ENCODE measurements at regions not wholly inside any gene's neighbourhood (a gene's known extent, or its start where the extent isn't known, plus 50 kb on each side); places are given as distances from the start of the nearest gene placed in this dataset.

- DNase-seq (ENCODE audit: low read depth): no peak
Observed at GRCh38 chr13:82374719-82375118, 1507.6 kb downstream of the SLITRK1 start.

DNA sequence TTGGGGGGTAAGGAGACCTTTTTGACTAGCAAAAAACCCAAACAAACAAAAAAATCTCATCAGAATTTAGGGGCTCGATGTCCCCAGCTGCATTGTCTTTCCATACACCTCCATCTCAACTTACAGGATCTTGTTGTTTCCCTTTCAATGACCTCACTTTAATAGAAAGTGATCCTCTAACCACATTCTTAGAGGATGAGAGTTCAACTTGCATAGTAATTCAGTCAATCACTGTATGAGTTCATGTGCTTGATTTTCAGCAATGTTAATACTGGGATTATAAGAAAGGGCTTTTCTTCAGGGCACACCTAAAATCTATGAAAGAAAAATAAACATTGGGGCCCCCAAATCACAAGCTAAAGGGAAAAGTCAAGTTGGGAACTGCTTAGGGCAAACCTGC is 1512.0 kb downstream of the SLITRK1 start:
- DNase-seq (ENCODE audit: low read depth): peak; percentile 82

GRCh38 chr13:82364525-82364924 is 1517.7 kb downstream of the SLITRK1 start:
- DNase-seq (ENCODE audit: low read depth): no peak

GRCh38 chr13:82358284-82358683 is 1524.0 kb downstream of the SLITRK1 start:
- DNase-seq (ENCODE audit: low read depth): peak; percentile 79

GRCh38 chr13:82356667-82357410 is 1525.4 kb downstream of the SLITRK1 start:
- peak; percentile 38 for DNase-seq (ENCODE audit: low read depth)

DNA sequence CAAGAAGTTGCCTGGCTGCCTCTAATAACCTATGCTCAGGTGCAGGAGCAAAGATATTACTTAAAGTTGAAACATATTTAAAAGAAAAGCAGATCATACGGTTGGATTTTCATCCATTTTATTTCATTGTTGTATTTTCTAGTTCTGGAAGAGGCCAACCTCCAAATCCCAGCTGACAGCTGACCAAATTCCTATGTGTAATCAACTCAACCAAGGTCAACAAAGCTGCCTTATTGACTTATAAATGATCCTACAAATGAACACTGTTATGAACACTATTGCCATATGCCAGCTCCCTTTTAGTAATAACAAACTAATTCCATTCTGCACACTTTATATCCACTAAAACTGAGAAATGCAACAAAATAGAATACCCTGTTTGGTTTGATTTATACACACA is 1537.4 kb downstream of the SLITRK1 start:
- DNase-seq (ENCODE audit: low read depth): no peak

- DNase-seq (ENCODE audit: low read depth): no peak
Observed at GRCh38 chr13:82341116-82341515, 1541.2 kb downstream of the SLITRK1 start.

- peak; percentile 43 for DNase-seq (ENCODE audit: low read depth)
Observed at GRCh38 chr13:82330499-82330898, 1551.8 kb downstream of the SLITRK1 start.

GRCh38 chr13:82323101-82323500 is 1559.2 kb downstream of the SLITRK1 start:
- peak; percentile 3 for DNase-seq (ENCODE audit: low read depth)

DNA sequence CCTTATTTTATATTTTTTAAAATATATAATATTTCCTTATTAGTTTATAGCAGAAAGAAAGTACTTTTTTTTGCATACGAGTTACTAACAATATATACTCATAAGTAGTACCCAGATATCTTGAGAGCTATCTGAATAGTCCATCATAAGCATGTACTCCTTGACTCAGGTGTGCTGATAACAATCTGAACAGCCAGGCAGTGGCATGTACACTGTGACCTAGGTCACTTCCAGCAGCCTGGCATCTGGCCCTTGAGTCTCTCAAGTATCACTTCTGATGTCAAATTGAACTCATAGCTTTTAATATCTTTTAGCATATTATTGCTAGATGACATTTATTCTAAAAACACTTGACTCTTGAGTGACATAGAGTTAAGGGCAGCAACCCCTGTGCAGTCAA is 1576.7 kb downstream of the SLITRK1 start:
- DNase-seq (ENCODE audit: low read depth): no peak

DNA sequence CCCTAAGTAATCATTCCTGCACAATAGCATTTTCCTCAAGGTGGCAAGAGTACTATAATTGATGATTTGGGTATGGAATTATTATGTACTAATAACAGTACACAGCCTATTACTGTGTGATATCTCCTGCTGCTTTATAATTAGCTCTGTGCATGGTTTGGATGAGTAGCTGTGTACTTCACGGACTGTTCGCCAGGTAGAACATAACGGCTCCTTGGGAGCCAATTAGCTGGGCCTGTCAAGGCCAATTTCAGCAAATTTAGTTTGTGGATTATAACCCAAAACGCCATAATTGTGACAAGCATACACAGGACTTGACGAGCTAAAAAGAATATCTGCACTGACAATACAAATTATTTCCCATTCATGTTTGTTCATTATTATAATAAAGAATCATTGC is 1584.2 kb downstream of the SLITRK1 start:
- DNase-seq (ENCODE audit: low read depth): no peak

GRCh38 chr13:82294226-82294625 is 1588.0 kb downstream of the SLITRK1 start:
- no peak for DNase-seq (ENCODE audit: low read depth)

DNA sequence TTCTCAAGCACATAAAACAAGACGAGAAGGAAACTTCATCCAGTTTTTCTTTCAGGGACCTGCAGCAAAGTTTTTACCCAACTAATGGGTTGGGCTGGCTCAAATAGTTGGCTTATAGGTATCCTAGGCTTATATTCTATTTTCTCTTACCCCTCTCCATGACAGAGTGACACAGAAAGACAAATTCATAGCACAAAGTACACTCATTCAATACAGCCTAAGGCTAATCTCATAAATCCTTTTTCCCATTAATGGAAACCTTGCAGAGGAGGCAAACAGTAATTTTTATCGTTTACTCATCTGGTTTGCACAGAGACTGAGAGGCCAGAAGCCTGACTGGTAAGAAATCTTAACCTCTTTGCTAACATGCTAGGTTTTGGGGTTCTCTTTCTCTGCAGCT is 1589.9 kb downstream of the SLITRK1 start:
- peak; percentile 1 for DNase-seq (ENCODE audit: low read depth)

GRCh38 chr13:82291852-82292251 is 1590.4 kb downstream of the SLITRK1 start:
- DNase-seq (ENCODE audit: low read depth): no peak

GRCh38 chr13:82275644-82276043 is 1606.6 kb downstream of the SLITRK1 start:
- no peak for DNase-seq (ENCODE audit: low read depth)

DNA sequence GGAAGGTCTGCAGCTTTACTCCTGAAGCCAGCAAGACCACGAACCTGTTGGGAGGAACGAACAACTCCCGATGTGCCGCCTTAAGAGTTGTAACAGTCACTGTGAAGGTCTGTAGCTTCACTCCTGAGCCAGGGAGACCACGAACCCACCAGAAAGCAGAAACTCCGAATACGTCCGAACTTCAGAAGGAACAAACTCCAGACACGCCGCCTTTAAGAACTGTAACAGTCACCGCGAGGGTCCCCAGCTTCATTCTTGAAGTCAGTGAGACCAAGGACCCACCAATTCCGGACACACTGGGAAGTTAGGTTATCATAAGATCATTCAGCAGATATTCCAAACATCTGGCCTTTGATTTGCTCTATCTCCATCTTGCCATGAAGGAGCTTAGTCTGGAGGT is 1623.0 kb downstream of the SLITRK1 start:
- DNase-seq (ENCODE audit: low read depth): no peak

DNA sequence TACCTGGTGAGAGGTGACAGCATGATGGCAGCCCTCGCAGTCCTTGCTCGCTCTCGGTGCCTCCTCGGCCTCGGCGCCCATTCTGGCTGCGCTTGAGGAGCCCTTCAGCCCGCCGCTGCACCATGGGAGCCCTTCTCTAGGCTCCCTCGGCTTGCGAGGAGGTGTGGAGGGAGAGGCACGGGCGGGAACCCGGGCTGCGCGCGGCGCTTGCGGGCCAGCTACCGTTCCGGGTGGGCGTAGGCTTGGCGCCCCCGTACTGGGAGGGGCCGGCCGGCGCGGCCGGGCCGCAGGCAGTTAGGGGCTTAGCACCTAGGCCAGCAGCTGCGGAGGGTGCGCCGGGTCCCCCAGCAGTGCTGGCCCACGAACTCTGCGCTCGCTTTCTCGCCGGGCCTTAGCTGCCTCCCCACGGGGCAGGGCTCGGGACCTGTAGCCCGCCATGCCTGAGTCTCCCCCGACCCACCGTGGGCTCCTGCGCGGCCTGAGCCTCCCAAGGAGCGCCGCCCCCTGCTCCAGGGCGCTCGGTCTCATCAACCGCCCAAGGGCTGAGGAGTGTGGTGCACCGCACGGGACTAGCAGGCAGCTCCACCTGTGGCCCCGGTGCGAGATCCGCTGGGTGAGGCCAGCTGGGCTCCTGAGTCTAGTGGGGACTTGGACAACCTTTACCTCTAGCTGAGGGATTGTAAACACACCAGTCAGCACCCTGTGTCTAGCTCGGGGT is 1624.3 kb downstream of the SLITRK1 start:
- DNase-seq (ENCODE audit: low read depth): no peak

GRCh38 chr13:82248762-82249161 is 1633.5 kb downstream of the SLITRK1 start:
- DNase-seq (ENCODE audit: low read depth): no peak

DNA sequence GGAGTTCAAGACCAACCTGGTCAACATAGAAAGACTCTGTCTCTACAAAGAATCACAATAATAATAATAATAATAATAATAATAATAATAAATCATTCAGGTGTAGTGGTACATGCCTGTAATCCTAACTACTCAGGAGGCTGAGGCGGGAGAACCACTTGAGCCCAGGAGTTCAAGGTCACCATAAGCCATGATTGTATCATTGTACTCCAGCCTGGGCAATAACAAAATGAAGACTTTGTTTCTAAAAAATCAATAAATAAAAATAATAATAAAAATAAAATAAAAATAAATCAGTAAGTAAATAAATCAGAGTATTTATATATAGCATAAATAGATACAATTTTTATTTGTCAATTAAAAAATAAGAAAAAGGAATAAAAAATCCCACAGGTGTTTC is 1636.4 kb downstream of the SLITRK1 start:
- DNase-seq (ENCODE audit: low read depth): no peak

DNA sequence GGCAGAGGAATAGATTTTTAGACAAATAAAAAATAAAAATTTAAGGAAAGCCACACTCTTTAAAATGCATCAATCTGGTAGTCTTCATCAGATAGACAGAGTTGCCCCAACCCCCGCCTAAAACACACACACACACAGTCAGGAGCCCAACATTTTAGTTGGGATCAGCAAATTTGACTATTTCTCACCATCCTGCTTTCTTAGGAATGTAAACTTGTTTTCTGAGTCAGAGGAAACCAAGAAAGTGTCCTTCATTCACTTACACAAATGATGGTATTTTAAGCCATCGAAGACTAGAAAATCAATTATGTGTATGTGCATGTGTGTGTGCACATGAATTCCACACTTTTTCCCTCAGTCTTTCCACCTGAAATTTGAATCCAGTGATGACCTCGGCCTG is 1657.5 kb downstream of the SLITRK1 start:
- peak; percentile 73 for DNase-seq (ENCODE audit: low read depth)

- DNase-seq (ENCODE audit: low read depth): no peak
Observed at GRCh38 chr13:82221621-82222020, 1660.7 kb downstream of the SLITRK1 start.

GRCh38 chr13:82220641-82221040 is 1661.6 kb downstream of the SLITRK1 start:
- no peak for DNase-seq (ENCODE audit: low read depth)

DNA sequence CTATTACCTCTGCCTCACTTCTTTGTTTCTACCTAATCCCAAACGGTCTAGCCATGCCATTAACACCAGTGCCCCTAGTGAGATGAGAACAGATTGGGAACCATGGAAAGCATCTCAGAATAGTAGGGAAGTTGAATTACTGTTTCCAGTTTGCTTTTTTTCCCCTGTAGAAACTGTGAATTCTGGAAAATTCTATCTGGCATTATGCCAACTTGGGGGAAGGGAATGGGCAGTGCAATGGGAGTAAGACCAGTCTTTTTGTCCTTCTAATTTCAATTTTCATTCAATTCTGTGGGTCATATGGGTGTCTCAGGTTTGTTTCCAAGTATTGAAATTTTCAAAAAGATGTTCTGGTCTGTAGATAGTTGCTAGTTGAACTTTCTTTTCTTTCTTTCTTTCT is 1666.1 kb downstream of the SLITRK1 start:
- no peak for DNase-seq (ENCODE audit: low read depth)

DNA sequence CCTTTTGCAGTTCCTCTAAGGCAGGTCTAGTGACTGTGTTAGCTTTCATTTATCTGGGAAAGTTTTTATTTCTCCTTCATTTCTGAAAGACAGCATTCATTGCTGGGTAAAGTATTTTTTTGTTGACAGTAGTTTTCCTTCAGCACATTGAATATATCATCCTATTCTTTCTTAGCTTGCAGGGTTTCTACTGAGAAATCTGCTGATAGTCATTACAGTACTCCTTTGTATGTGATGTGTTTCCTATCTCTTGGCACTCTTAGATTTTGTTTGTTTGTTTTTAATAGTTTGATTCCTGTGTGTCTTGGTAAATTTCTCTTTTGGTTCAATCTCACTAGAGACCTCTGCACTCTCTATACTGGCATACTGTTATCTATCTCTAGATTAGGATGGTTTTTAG is 1667.9 kb downstream of the SLITRK1 start:
- DNase-seq (ENCODE audit: low read depth): no peak

All from ELR (cell line).